C4-2B (cell line): ENCODE measurements at regions not wholly inside any gene's neighbourhood (a gene's known extent, or its start where the extent isn't known, plus 50 kb on each side); places are given as distances from the start of the nearest gene placed in this dataset.

Source experiments
- CTCF ChIP-seq: fragments of 450-650 bp; conservative IDR thresholded peaks from 2 replicates; pipeline ENCODE4 v1.5.1; 2017; ENCODE audit warnings: mild to moderate bottlenecking
- ZFX ChIP-seq: fragments of 450-650 bp; IDR thresholded peaks from 2 replicates; pipeline ENCODE4 v1.6.1; 2017

DNA sequence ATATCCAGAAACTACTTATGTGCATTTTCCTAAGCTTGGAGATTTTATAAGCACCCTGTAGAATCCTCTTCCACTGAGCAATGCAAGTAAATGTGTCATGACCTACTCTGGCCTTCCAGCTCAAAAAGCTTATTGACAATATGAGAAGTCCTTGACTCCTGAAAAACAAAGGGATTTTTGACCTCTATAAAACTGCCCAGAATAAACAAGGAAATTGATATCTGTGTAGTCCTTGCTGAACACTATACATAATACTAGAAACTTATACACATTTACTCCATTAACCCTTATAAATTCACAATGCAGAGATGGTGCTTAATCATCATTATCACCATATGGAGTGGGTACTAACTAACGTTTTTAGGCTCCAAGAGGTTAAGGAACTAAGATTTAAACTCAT lies 197.4 kb upstream of the KRR1 start:
- TF ChIP-seq CTCF (no peak), ZFX (no peak)
